AG04449 (cell line): ENCODE measurements at regions not wholly inside any gene's neighbourhood (a gene's known extent, or its start where the extent isn't known, plus 50 kb on each side); places are given as distances from the start of the nearest gene placed in this dataset.
A peak's percentile ranks its signal among the peaks of the same experiment; 100 is the strongest.

Experiments used
- CTCF ChIA-PET: fragments of 350-600 bp; formaldehyde crosslinking; extraction: SDS; loops from one replicate; lab custom pipeline; 2021; ENCODE audit warnings: antibody characterized with exemption; lab: Yijun Ruan, JAX
- POLR2A ChIA-PET: fragments of 400-600, 350-600 bp; formaldehyde crosslinking; extraction: SDS; loops from one replicate; lab custom pipeline; 2020; ENCODE audit warnings: antibody characterized with exemption, inconsistent platforms; lab: Yijun Ruan, JAX
- DNase-seq: peaks from one replicate; pipeline ENCODE4 v3.0.0-alpha.2; 2010; ENCODE audit warnings: low read depth, low spot score
- H3K4me3 ChIP-seq: 2 replicates; pipeline ENCODE4 v1.5.1; 2011; ENCODE audit warnings: low read depth, mild to moderate bottlenecking, control low read depth, low read length
- TF ChIP-seq, protein P1 (sequence below): IDR thresholded peaks from one replicate; pipeline ENCODE4 v1.5.1; 2011; ENCODE audit warnings: mild to moderate bottlenecking, moderate library complexity, low read length, control low read depth, inconsistent platforms; ENCODE audit not compliant: insufficient read depth; ENCODE audit errors: missing control alignments

- TF ChIP-seq, protein P1, sequence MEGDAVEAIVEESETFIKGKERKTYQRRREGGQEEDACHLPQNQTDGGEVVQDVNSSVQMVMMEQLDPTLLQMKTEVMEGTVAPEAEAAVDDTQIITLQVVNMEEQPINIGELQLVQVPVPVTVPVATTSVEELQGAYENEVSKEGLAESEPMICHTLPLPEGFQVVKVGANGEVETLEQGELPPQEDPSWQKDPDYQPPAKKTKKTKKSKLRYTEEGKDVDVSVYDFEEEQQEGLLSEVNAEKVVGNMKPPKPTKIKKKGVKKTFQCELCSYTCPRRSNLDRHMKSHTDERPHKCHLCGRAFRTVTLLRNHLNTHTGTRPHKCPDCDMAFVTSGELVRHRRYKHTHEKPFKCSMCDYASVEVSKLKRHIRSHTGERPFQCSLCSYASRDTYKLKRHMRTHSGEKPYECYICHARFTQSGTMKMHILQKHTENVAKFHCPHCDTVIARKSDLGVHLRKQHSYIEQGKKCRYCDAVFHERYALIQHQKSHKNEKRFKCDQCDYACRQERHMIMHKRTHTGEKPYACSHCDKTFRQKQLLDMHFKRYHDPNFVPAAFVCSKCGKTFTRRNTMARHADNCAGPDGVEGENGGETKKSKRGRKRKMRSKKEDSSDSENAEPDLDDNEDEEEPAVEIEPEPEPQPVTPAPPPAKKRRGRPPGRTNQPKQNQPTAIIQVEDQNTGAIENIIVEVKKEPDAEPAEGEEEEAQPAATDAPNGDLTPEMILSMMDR: peak; percentile 21
- ChIA-PET CTCF (interaction anchor here (0.6 to 1.5 kb wide), 4 partner anchors 49 to 411 kb away, joined by 3 to 5 read pairs (median 4); no protein-coding TSS in a partner anchor), POLR2A (no interaction called here)
- H3K4me3 ChIP-seq: no peak overlapping the region
- no peak for DNase-seq
These were observed 200.9 kb upstream of the EYA4 start for GRCh38 chr6:133040094-133040802.

DNA sequence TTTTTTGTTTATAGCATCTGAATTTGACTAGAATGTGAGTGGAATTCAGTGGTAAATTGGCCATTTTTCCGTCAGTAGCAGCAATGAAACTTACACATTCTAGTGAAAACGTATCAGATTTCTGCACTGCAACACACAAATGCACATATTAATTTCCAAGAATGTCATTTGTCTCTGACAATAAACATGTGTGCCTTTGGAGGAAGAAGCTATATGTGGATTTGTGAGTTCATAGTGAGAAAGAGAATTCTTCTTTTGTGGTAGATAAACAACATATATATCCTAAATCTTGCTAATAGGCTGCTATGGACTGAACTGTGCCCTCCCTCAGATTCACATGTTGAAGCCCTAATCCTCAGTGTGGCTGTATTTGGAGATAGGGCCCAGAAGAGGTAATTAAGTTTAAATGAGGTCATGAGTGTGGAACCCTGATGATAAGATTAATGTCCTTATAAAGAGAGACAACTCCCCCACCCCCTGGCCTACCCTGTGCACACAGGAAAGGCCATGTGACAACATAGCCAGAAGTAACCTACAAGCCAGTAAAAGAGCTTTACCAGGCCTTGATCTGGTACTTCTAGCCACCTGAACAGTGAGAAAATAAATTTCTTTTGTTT, 200.2 kb upstream of the EYA4 start:
- no peak for DNase-seq
- ChIA-PET POLR2A (no interaction called here), CTCF (interaction anchor here (0.8 to 1.5 kb wide), 4 partner anchors 48 to 212 kb away, joined by 3 to 5 read pairs (median 4); no protein-coding TSS in a partner anchor)
- H3K4me3 ChIP-seq: no peak overlapping the region
- TF ChIP-seq, protein P1: no peak

- TF ChIP-seq, protein P1: no peak
- no peak for DNase-seq
- CTCF ChIA-PET: no interaction called here
- no peak overlapping the region for H3K4me3 ChIP-seq
- POLR2A ChIA-PET: no interaction called here
These were observed 198.5 kb upstream of the EYA4 start for GRCh38 chr6:133042550-133043120.

DNA sequence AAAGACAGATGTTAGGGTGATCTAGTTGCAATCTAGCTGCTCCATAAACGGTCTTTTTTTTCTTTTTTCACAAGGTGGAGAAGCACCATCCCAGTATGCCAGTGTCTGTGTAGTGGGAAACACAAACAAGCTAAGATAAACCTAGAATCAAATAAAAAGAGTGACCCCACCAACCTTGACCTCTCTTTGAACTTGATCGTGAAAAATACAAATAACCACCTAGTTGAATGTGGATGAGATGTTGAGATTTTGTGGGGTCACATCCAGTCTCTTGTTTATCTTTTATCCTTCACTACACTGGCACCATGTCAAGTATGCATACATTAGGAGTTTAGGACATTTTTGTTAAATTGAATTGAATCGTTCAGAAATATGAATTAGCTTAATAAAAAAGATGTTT, 194.6 kb upstream of the EYA4 start:
- H3K4me3 ChIP-seq: no peak overlapping the region
- DNase-seq: no peak
- CTCF ChIA-PET: interaction anchor here (1.9 kb wide), 1 partner anchor 84 kb away, joined by 5 read pairs; no protein-coding TSS in a partner anchor
- POLR2A ChIA-PET: no interaction called here
- TF ChIP-seq, protein P1: no peak

GRCh38 chr6:133047065-133047665, 194.0 kb upstream of the EYA4 start:
- TF ChIP-seq, protein P1: no peak
- CTCF ChIA-PET: interaction anchor here (1.9 kb wide), 1 partner anchor 84 kb away, joined by 5 read pairs; no protein-coding TSS in a partner anchor
- no peak for DNase-seq
- H3K4me3 ChIP-seq: no peak overlapping the region
- POLR2A ChIA-PET: no interaction called here
